GM19328 (cell line): ENCODE measurements at regions not wholly inside any gene's neighbourhood (a gene's known extent, or its start where the extent isn't known, plus 50 kb on each side); places are given as distances from the start of the nearest gene placed in this dataset.

Experiments used
- ATAC-seq: cut with Tn5 transposase; IDR thresholded peaks from one replicate; pipeline ENCODE4 v1.9.1; 2021; ENCODE audit warnings: mild to moderate bottlenecking, moderate library complexity; ENCODE audit not compliant: unreplicated experiment

DNA sequence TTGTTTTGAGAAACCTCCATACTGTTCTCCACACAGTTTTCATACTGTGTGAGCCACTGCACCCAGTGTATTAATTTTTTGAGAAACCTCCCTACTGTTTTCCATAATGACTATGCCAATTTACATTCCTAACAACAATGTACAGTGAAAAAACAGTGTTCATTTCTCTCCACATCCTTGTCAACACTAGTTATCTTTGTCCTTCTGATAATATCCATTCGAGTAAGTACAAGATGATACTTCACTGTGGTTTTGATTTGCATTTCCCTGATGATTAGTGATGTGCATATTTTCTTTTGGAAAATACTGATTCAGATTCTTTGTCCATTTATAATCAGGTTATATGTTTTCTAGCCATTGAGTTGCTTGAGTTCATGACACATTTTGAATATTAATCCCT, 462.0 kb downstream of the CDH11 start:
- ATAC-seq, result no peak

DNA sequence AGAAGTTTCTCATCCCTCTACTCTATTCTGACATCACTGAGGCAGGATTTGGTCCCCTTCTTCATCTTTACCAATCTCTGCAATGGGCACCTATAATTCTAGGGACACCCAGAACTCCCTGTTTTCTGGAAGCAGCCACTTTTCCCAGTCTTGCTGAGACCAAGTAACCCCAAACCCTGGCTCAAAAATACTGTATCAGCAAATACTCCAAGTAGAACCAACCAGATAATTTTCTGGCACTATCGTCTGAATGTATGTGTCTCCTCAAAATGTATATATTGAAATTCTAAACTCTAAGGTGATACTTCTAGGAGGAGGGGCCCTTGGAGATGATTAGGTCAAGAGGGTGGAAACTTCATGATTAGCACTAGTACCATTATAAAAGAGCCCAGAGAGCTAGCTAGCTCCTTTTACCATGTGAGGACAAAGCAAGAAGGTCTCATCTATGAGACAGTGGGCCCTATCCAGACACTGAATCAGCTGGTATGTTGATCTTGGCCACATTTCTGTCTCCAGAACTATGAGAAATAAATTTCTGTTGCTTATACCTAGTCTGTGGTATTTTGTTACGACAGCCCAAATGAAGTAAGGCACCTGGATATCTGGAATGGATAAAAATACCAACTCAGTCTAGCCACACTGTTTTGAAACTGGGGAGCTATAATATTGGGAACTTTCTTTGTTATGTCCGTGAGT, 464.4 kb downstream of the CDH11 start:
- ATAC-seq, result no peak

DNA sequence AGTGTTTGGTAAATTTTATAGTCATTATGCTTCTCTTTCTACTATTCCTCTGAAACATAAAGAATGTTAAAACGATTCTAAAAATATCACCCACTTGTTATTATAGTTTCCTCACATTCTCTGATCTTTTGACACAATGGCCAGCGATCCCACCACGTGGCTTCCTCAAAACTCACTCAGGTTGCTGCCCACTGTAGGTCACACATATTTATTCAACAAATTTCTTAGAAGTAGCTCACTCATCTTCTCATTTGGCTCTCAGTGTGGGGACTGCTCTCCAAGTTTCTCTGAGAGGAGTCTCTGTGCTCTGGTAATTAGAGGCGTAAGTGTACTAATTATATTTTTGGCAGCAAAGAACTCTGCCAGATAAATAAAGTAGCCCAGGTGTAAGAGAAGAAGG, 465.4 kb downstream of the CDH11 start:
- ATAC-seq, result no peak

- no peak for ATAC-seq
Observed at GRCh38 chr16:64654178-64654577, 467.7 kb downstream of the CDH11 start.

DNA sequence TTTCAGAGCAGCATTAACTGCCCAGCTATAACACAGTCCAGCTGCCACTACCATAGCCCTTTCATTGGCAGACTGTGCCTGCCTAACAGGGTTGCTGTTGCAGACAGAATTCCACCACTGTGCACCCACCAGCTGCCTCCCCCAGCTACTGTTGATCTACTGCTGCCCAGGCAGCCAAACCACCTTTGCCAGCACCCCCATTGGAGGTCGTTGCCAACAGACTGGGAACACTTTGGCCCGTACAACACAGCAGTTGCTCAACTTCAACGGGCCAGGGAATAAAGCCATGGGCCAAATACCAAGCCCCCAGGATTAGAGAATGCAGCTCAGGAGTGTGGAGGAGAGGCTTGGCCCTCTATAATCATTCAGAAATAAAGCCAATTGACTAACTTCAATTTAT, 473.6 kb downstream of the CDH11 start:
- ATAC-seq, result no peak

DNA sequence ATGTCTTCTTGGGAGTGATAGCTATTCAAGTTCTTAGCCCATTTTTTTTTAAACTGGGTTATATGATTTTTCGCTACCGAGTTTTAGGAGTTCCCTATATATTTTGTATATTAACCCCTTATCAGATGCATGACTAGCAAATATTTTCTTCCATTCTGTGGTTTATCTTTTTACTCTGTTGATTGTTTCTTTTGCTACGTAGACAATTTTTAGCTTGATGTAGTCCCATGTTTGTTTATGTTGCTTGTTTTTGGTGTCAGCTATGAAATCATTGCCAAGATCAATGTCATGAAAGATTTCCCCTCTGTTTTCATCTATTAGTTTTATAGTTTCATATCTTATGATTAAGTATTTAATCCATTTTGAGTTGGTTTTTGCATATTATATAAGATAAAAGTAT, 480.5 kb downstream of the CDH11 start:
- ATAC-seq, result no peak

- ATAC-seq, result no peak
Observed at GRCh38 chr16:64638766-64639165, 483.1 kb downstream of the CDH11 start.

GRCh38 chr16:64629622-64630021, 492.2 kb downstream of the CDH11 start:
- ATAC-seq, result no peak

DNA sequence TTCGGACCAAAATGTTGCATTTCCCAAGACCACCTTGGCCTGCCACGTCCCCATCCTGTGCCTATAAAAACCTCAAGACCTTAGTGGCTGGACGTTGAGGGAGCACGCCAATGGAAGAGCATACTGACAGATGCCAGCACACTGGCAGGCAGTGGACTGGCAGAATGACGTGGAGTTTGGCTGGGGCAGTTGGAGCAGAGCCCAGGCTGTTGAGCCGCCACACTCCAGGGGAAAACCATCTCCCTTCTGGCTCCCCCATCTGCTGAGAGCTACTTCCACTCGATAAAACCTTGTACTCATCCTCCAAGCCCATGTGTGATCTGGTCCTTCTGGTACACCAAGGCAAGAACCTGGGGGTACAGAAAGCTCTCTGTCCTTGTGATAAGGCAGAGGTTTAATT, 494.1 kb downstream of the CDH11 start:
- ATAC-seq, result no peak

- no peak for ATAC-seq
Observed at GRCh38 chr16:64627288-64627687, 494.6 kb downstream of the CDH11 start.

DNA sequence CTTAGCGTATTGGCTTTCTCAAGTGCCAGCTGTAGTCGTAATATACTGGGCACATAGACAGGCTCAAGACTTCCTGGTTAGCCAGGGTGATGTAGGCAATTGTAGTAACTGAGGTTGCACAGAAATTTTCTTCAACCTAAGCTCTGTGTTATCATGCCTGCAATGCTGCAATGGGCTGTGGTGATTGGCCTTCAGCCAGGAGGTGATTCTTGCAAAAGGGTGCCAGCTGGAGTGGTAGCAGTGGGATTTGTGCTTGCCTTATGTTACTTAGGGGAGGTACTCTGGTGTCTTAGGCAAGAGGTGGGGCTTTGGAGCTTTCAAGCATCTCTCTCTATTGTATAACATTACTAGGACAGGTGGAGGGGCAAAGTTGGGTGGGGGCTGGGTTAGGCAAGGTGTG, 495.1 kb downstream of the CDH11 start:
- no peak for ATAC-seq

- ATAC-seq, result no peak
Observed at GRCh38 chr16:64621616-64622015, 500.2 kb downstream of the CDH11 start.

DNA sequence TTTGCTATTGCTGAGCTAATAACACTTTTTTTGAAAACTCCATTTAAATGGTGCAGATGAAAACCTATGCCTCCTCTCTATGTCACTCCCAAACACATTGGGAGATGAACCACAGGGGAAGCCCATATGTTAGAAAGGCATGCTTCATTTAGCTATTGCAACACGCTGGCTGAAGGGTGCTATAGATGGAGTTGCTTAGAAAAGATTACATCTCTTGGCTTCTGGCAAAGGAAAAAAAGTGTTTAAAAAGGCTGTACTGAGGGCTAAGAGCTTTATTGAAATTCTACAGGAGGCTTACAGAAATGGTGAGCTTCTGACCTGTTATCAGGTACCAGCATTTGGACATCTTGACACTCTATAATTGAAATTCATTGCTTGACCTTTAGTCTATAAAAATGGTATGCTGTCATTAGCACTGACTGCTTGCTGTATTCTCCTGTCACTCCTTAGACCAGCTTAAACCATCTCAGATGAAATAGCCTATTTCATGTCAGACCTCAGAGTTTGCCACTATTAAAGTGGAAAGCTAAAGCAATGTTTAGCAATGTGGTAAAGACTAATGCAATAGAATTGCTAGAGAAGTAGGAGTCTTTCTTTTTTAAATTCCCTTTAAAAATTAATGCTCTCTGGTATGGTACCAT, 503.9 kb downstream of the CDH11 start:
- no peak for ATAC-seq

DNA sequence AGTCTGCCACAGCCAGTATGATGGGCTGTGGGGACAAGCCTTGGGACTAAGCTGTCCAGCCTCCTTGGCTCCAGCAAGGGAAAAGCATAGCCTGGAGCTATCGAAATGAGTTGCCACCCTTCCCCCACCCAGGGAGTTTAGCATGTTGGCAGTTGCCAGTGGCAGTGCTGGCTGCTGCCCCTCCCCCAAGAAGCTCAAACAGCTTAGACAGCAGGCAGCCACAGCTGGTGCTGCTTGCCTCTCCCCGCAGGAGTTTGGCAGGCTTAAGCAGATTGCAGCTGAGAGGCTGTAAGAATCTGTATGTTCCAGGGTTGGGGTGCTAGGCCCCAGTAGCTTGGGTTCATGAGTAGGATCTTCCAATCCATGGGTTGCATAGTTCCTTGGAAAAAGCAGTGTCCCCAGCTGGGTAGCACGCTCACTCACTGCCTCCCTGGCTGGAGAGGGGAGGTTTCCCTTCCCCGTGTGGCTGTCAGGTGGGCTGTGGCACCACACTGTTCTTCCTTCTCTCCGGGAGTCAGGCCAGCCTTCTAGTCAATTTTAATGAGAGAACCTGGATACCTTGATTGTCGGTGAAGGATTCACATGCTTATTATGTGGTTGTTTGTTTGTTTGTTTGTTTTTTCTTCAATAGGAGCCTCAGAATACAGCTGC, 506.1 kb downstream of the CDH11 start:
- no peak for ATAC-seq

- ATAC-seq, result no peak
Observed at GRCh38 chr16:64596196-64596595, 525.7 kb downstream of the CDH11 start.

DNA sequence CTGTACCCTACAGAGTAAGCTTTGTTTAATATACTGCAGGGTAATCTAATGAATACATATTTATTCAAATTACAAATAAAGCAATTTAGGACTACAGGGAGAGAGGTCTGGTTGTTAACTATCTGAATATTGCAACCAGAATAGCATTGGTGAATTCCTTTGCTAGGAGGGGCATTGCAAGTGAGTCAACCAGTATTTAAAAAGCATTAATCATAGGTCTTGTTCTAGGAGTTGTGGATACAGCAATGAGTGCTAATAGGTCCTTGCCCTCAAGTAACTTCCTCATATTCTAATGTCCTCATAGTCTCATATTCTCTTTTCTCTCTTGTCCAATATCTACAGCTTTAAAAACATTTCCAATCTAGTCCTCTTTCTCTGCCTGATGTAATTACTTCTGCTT, 531.4 kb downstream of the CDH11 start:
- ATAC-seq, result no peak

DNA sequence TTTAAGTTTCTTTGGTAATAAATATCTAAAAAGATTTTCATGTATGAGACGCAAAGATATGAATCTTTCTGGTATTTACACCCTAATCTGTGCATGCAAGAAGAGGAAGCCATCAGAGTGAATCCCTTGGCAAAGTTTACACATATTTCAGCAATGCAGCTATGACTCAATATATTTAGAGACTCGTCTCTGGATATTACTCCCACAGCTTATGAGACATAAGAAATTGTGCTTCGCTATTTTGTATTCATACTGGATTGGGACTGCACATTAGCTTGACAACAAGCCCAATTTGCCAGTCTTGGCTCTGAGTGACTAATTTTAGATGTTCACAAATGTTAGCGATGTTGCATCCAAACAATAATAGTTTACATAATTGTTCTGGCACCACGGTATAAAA, 532.0 kb downstream of the CDH11 start:
- no peak for ATAC-seq

- ATAC-seq, result no peak
Observed at GRCh38 chr16:64586781-64587180, 535.1 kb downstream of the CDH11 start.

DNA sequence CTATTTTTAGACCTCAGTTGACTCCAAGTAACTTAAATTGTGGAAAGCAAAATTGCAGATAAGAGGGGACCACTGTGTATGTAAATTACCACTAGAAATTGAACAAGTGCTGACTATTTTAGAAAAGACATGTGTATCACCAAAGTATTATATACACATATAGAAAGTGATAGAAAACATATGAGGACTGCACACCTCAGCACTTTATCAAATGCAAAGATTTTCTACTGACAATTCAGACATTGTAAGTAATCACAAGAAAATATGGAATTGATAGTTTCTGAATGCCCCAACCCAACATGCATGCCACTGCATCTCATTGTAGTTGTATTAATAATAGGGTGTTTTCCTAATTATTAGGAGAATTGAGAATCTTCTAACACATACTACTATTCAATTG, 536.5 kb downstream of the CDH11 start:
- ATAC-seq, result no peak

DNA sequence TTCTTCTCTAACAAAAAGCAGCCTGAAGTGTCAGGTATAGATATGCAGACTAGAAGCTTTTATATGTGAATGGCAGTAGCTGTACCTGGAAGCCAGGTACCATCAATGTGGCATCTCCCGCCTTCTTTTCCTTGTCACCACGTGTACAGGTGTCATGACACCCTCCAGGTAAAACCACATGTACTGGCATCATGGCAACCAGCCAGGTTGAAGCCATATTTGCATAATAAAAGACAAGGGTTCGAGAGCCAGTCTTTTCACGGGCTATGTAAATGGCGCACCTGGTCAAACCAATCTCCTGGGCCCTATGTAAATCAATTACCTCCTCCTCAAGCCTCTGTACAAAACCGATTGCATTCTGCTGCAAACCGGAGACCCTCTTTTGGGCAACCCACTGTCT, 541.3 kb downstream of the CDH11 start:
- no peak for ATAC-seq

- ATAC-seq, result no peak
Observed at GRCh38 chr16:64579712-64580111, 542.2 kb downstream of the CDH11 start.

DNA sequence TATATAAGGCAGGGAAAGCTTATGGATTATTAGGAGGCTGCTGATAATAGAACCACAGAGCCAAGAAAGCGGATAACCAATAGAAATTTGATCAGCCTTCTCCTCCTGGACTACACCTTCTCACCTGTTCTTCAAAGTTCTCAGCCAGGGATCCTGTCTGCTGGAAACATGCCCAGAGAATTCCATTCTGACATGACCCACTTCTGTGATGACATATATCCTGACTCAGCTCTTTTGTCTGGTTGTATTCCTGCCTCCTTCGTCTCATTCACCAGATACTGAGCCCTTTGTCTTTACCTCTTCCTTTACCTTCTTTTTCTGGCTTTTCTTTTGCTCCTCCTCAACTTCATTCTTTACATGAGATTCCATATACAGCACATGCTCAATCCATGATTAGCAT, 576.1 kb downstream of the CDH11 start:
- no peak for ATAC-seq
